ENCODE measurements at regions not wholly inside any gene's neighbourhood (a gene's known extent, or its start where the extent isn't known, plus 50 kb on each side); places are given as distances from the start of the nearest gene placed in this dataset.

GRCh38 chr14:82724316-82724715 is 1190.7 kb upstream of the SEL1L start:
- H3K4me3 ChIP-seq (ENCODE audit: low read length in 2 of 2) = no peak overlapping the region
- no peaks in the 10 kb centered on the region for H3K27me3 ChIP-seq (ENCODE audit: control insufficient read depth in 2 of 2, insufficient read depth in 1 of 2, low read length in 1 of 2)
- no peaks in the 10 kb centered on the region for H3K9me3 ChIP-seq (ENCODE audit: control insufficient read depth in 2 of 2, insufficient read depth in 1 of 2, low read length in 1 of 2)
- no peak for DNase-seq (ENCODE audit: low read depth in 6 of 9, low spot score in 9 of 9)
- no peak overlapping the region for H3K27ac ChIP-seq (ENCODE audit: low read depth in 1 of 2, low read length in 1 of 2)
- WGBS = 41% methylated on average over 2 of the region's 2 CpGs
- no peaks in the 10 kb centered on the region for H3K4me1 ChIP-seq (ENCODE audit: control insufficient read depth in 2 of 2, insufficient read depth in 2 of 2, low read length in 2 of 2)
- no peaks in the 10 kb centered on the region for H3K36me3 ChIP-seq (ENCODE audit: control insufficient read depth in 2 of 2, insufficient read depth in 2 of 2, low read length in 1 of 2)

- Histone ChIP-seq H3K4me3 (ENCODE audit: low read length in 2 of 2) (no peak overlapping the region), H3K9me3 (ENCODE audit: control insufficient read depth in 2 of 2, insufficient read depth in 1 of 2, low read length in 1 of 2) (no peaks in the 10 kb centered on the region), H3K4me1 (ENCODE audit: control insufficient read depth in 2 of 2, insufficient read depth in 2 of 2, low read length in 2 of 2) (no peaks in the 10 kb centered on the region), H3K27ac (ENCODE audit: low read depth in 1 of 2, low read length in 1 of 2) (no peak overlapping the region), H3K36me3 (ENCODE audit: control insufficient read depth in 2 of 2, insufficient read depth in 2 of 2, low read length in 1 of 2) (no peaks in the 10 kb centered on the region), H3K27me3 (ENCODE audit: control insufficient read depth in 2 of 2, insufficient read depth in 1 of 2, low read length in 1 of 2) (no peaks in the 10 kb centered on the region)
- DNase-seq (ENCODE audit: low read depth in 6 of 9, low spot score in 9 of 9) = no peak
Observed at GRCh38 chr14:82725213-82725612, 1191.6 kb upstream of the SEL1L start.

- 94% methylated on average over 4 of the region's 4 CpGs for WGBS
- H3K27ac ChIP-seq (ENCODE audit: low read depth in 1 of 2, low read length in 1 of 2) = no peak overlapping the region
- no peak overlapping the region for H3K4me3 ChIP-seq (ENCODE audit: low read length in 2 of 2)
- H3K36me3 ChIP-seq (ENCODE audit: control insufficient read depth in 2 of 2, insufficient read depth in 2 of 2, low read length in 1 of 2) = no peaks in the 10 kb centered on the region
- no peaks in the 10 kb centered on the region for H3K9me3 ChIP-seq (ENCODE audit: control insufficient read depth in 2 of 2, insufficient read depth in 1 of 2, low read length in 1 of 2)
- no peaks in the 10 kb centered on the region for H3K27me3 ChIP-seq (ENCODE audit: control insufficient read depth in 2 of 2, insufficient read depth in 1 of 2, low read length in 1 of 2)
- no peak for DNase-seq (ENCODE audit: low read depth in 6 of 9, low spot score in 9 of 9)
- no peaks in the 10 kb centered on the region for H3K4me1 ChIP-seq (ENCODE audit: control insufficient read depth in 2 of 2, insufficient read depth in 2 of 2, low read length in 2 of 2)
Observed at GRCh38 chr14:82731526-82731925, 1197.9 kb upstream of the SEL1L start.

GRCh38 chr14:82740547-82740946 is 1206.9 kb upstream of the SEL1L start:
- Histone ChIP-seq H3K9me3 (ENCODE audit: control insufficient read depth in 2 of 2, insufficient read depth in 1 of 2, low read length in 1 of 2) (no peaks in the 10 kb centered on the region), H3K36me3 (ENCODE audit: control insufficient read depth in 2 of 2, insufficient read depth in 2 of 2, low read length in 1 of 2) (no peaks in the 10 kb centered on the region), H3K27me3 (ENCODE audit: control insufficient read depth in 2 of 2, insufficient read depth in 1 of 2, low read length in 1 of 2) (no peaks in the 10 kb centered on the region), H3K4me3 (ENCODE audit: low read length in 2 of 2) (no peak overlapping the region), H3K4me1 (ENCODE audit: control insufficient read depth in 2 of 2, insufficient read depth in 2 of 2, low read length in 2 of 2) (no peaks in the 10 kb centered on the region), H3K27ac (ENCODE audit: low read depth in 1 of 2, low read length in 1 of 2) (no peak overlapping the region)
- 74% methylated on average over 4 of the region's 4 CpGs for WGBS
- no peak for DNase-seq (ENCODE audit: low read depth in 6 of 9, low spot score in 9 of 9)

- H3K27ac ChIP-seq (ENCODE audit: low read depth in 1 of 2, low read length in 1 of 2) = no peak overlapping the region
- no peak overlapping the region for H3K4me3 ChIP-seq (ENCODE audit: low read length in 2 of 2)
- no peaks in the 10 kb centered on the region for H3K4me1 ChIP-seq (ENCODE audit: control insufficient read depth in 2 of 2, insufficient read depth in 2 of 2, low read length in 2 of 2)
- H3K27me3 ChIP-seq (ENCODE audit: control insufficient read depth in 2 of 2, insufficient read depth in 1 of 2, low read length in 1 of 2) = no peaks in the 10 kb centered on the region
- no peaks in the 10 kb centered on the region for H3K9me3 ChIP-seq (ENCODE audit: control insufficient read depth in 2 of 2, insufficient read depth in 1 of 2, low read length in 1 of 2)
- H3K36me3 ChIP-seq (ENCODE audit: control insufficient read depth in 2 of 2, insufficient read depth in 2 of 2, low read length in 1 of 2) = no peaks in the 10 kb centered on the region
- no peak for DNase-seq (ENCODE audit: low read depth in 6 of 9, low spot score in 9 of 9)
- WGBS = 96% methylated on average over 3 of the region's 3 CpGs
Observed at GRCh38 chr14:82755476-82755875, 1221.8 kb upstream of the SEL1L start.

GRCh38 chr14:82755923-82756322 is 1222.3 kb upstream of the SEL1L start:
- H3K27ac ChIP-seq (ENCODE audit: low read depth in 1 of 2, low read length in 1 of 2) = no peak overlapping the region
- H3K4me1 ChIP-seq (ENCODE audit: control insufficient read depth in 2 of 2, insufficient read depth in 2 of 2, low read length in 2 of 2) = no peaks in the 10 kb centered on the region
- H3K9me3 ChIP-seq (ENCODE audit: control insufficient read depth in 2 of 2, insufficient read depth in 1 of 2, low read length in 1 of 2) = no peaks in the 10 kb centered on the region
- H3K4me3 ChIP-seq (ENCODE audit: low read length in 2 of 2) = no peak overlapping the region
- WGBS = 96% methylated on average over 1 of the region's 1 CpG
- no peaks in the 10 kb centered on the region for H3K27me3 ChIP-seq (ENCODE audit: control insufficient read depth in 2 of 2, insufficient read depth in 1 of 2, low read length in 1 of 2)
- no peaks in the 10 kb centered on the region for H3K36me3 ChIP-seq (ENCODE audit: control insufficient read depth in 2 of 2, insufficient read depth in 2 of 2, low read length in 1 of 2)
- no peak for DNase-seq (ENCODE audit: low read depth in 6 of 9, low spot score in 9 of 9)

GRCh38 chr14:82757776-82758175 is 1224.1 kb upstream of the SEL1L start:
- H3K4me3 ChIP-seq (ENCODE audit: low read length in 2 of 2) = no peak overlapping the region
- no peaks in the 10 kb centered on the region for H3K36me3 ChIP-seq (ENCODE audit: control insufficient read depth in 2 of 2, insufficient read depth in 2 of 2, low read length in 1 of 2)
- H3K9me3 ChIP-seq (ENCODE audit: control insufficient read depth in 2 of 2, insufficient read depth in 1 of 2, low read length in 1 of 2) = no peaks in the 10 kb centered on the region
- H3K27ac ChIP-seq (ENCODE audit: low read depth in 1 of 2, low read length in 1 of 2) = no peak overlapping the region
- WGBS = 93% methylated on average over 2 of the region's 2 CpGs
- DNase-seq (ENCODE audit: low read depth in 6 of 9, low spot score in 9 of 9) = no peak
- no peaks in the 10 kb centered on the region for H3K4me1 ChIP-seq (ENCODE audit: control insufficient read depth in 2 of 2, insufficient read depth in 2 of 2, low read length in 2 of 2)
- H3K27me3 ChIP-seq (ENCODE audit: control insufficient read depth in 2 of 2, insufficient read depth in 1 of 2, low read length in 1 of 2) = no peaks in the 10 kb centered on the region

GRCh38 chr14:82759656-82760055 is 1226.0 kb upstream of the SEL1L start:
- Histone ChIP-seq H3K27ac (ENCODE audit: low read depth in 1 of 2, low read length in 1 of 2) (no peak overlapping the region), H3K36me3 (ENCODE audit: control insufficient read depth in 2 of 2, insufficient read depth in 2 of 2, low read length in 1 of 2) (no peaks in the 10 kb centered on the region), H3K4me1 (ENCODE audit: control insufficient read depth in 2 of 2, insufficient read depth in 2 of 2, low read length in 2 of 2) (no peaks in the 10 kb centered on the region), H3K4me3 (ENCODE audit: low read length in 2 of 2) (no peak overlapping the region), H3K27me3 (ENCODE audit: control insufficient read depth in 2 of 2, insufficient read depth in 1 of 2, low read length in 1 of 2) (no peaks in the 10 kb centered on the region), H3K9me3 (ENCODE audit: control insufficient read depth in 2 of 2, insufficient read depth in 1 of 2, low read length in 1 of 2) (no peaks in the 10 kb centered on the region)
- WGBS = 98% methylated on average over 3 of the region's 3 CpGs
- no peak for DNase-seq (ENCODE audit: low read depth in 6 of 9, low spot score in 9 of 9)

GRCh38 chr14:82766123-82766522 is 1232.5 kb upstream of the SEL1L start:
- 85% methylated on average over 5 of the region's 5 CpGs for WGBS
- H3K4me3 ChIP-seq (ENCODE audit: low read length in 2 of 2) = no peak overlapping the region
- no peaks in the 10 kb centered on the region for H3K27me3 ChIP-seq (ENCODE audit: control insufficient read depth in 2 of 2, insufficient read depth in 1 of 2, low read length in 1 of 2)
- DNase-seq (ENCODE audit: low read depth in 6 of 9, low spot score in 9 of 9) = no peak
- no peaks in the 10 kb centered on the region for H3K9me3 ChIP-seq (ENCODE audit: control insufficient read depth in 2 of 2, insufficient read depth in 1 of 2, low read length in 1 of 2)
- no peaks in the 10 kb centered on the region for H3K4me1 ChIP-seq (ENCODE audit: control insufficient read depth in 2 of 2, insufficient read depth in 2 of 2, low read length in 2 of 2)
- H3K36me3 ChIP-seq (ENCODE audit: control insufficient read depth in 2 of 2, insufficient read depth in 2 of 2, low read length in 1 of 2) = no peaks in the 10 kb centered on the region
- no peak overlapping the region for H3K27ac ChIP-seq (ENCODE audit: low read depth in 1 of 2, low read length in 1 of 2)

- Histone ChIP-seq H3K4me1 (ENCODE audit: control insufficient read depth in 2 of 2, insufficient read depth in 2 of 2, low read length in 2 of 2) (no peaks in the 10 kb centered on the region), H3K36me3 (ENCODE audit: control insufficient read depth in 2 of 2, insufficient read depth in 2 of 2, low read length in 1 of 2) (no peaks in the 10 kb centered on the region), H3K9me3 (ENCODE audit: control insufficient read depth in 2 of 2, insufficient read depth in 1 of 2, low read length in 1 of 2) (no peaks in the 10 kb centered on the region), H3K4me3 (ENCODE audit: low read length in 2 of 2) (no peak overlapping the region), H3K27ac (ENCODE audit: low read depth in 1 of 2, low read length in 1 of 2) (no peak overlapping the region), H3K27me3 (ENCODE audit: control insufficient read depth in 2 of 2, insufficient read depth in 1 of 2, low read length in 1 of 2) (no peaks in the 10 kb centered on the region)
- 86% methylated on average over 3 of the region's 3 CpGs for WGBS
- no peak for DNase-seq (ENCODE audit: low read depth in 6 of 9, low spot score in 9 of 9)
Observed at GRCh38 chr14:82766996-82767395, 1233.3 kb upstream of the SEL1L start.

All from thymus (tissue), 11 donors.